A549 (cell line): ENCODE measurements at regions not wholly inside any gene's neighbourhood (a gene's known extent, or its start where the extent isn't known, plus 50 kb on each side); places are given as distances from the start of the nearest gene placed in this dataset.

Source experiments
- ATAC-seq, 2 experiments: fragments of 200-7000 bp in 1 of 2; fragments of >200 bp in 1 of 2; cut with Nextera tagmentation in 1 of 2; cut with Tn5 transposase in 1 of 2; 3 replicates each; pipeline versions ENCODE4 v1.8.0 to v1.9.1; 2018 to 2020; ENCODE audit warnings: mild to moderate bottlenecking in 1 of 2, moderate library complexity in 1 of 2
- CTCF ChIA-PET: fragments of 300-600 bp; sonication (Branson Sonifier 250); formaldehyde crosslinking; extraction: SDS; loops from one replicate; lab custom pipeline; 2021; ENCODE audit warnings: antibody characterized with exemption, inconsistent platforms; lab: Yijun Ruan, JAX
- POLR2A ChIA-PET: fragments of 350-600 bp; formaldehyde crosslinking; extraction: SDS; loops from one replicate; lab custom pipeline; 2021; ENCODE audit warnings: antibody characterized with exemption, inconsistent platforms; lab: Yijun Ruan, JAX
- DNase-seq, 2 experiments: peaks; one replicate each; pipeline versions ENCODE4 v3.0.0 to v3.0.0-alpha.2; 2011 to 2016; ENCODE audit warnings: low read depth in 1 of 2, low spot score in 1 of 2
- FAIRE-seq: peaks from 2 replicates; lab custom pipeline; 2011; peaks lifted over from hg19 to GRCh38; lab: Jason Lieb, UNC
- H3K27ac ChIP-seq, 2 experiments: fragments of >200 bp; sonication (Bioruptor Twin); formaldehyde crosslinking; 3 replicates each; pipeline ENCODE4 v1.5.1; 2016 to 2017
- H3K4me1 ChIP-seq: fragments of >200 bp; sonication (Bioruptor Twin); formaldehyde crosslinking; 3 replicates; pipeline ENCODE4 v1.6.1; 2016
- H3K4me2 ChIP-seq: fragments of >200 bp; sonication (Bioruptor Twin); formaldehyde crosslinking; 3 replicates; pipeline ENCODE4 v1.6.1; 2016
- H3K4me3 ChIP-seq: fragments of >200 bp; sonication (Bioruptor Twin); formaldehyde crosslinking; 3 replicates; pipeline ENCODE4 v1.5.1; 2016
- H3K9me3 ChIP-seq: fragments of >200 bp; sonication (Bioruptor Twin); formaldehyde crosslinking; 3 replicates; pipeline ENCODE4 v1.6.1; 2016
- BCL3 ChIP-seq: fragments of >200 bp; sonication (Bioruptor Twin); formaldehyde crosslinking; IDR thresholded peaks from 3 replicates; pipeline ENCODE4 v1.6.1; 2016
- CEBPB ChIP-seq, 2 experiments: fragments of >200 bp in 1 of 2; sonication (Bioruptor Twin) in 1 of 2; formaldehyde crosslinking in 1 of 2; IDR thresholded peaks; 2 replicates each; pipeline ENCODE4 v1.6.1; 2012 to 2016
- CHD2 ChIP-seq: fragments of 150-350 bp; IDR thresholded peaks from 2 replicates; pipeline ENCODE4 v1.6.1; 2014; ENCODE audit warnings: low read length; ENCODE audit not compliant: partially characterized antibody
- CHD4 ChIP-seq: fragments of 200-600 bp; sonication (generic); IDR thresholded peaks from 2 replicates; pipeline ENCODE4 v1.6.1; 2016; ENCODE audit warnings: antibody characterized with exemption, mild to moderate bottlenecking, borderline replicate concordance
- CTCF ChIP-seq: fragments of >200 bp; sonication (Bioruptor Twin); formaldehyde crosslinking; IDR thresholded peaks from 3 replicates; pipeline ENCODE4 v1.5.1; 2016
- E2F6 ChIP-seq: IDR thresholded peaks from 2 replicates; pipeline ENCODE4 v1.6.1; 2012; ENCODE audit warnings: low read depth, borderline replicate concordance
- ELK1 ChIP-seq: fragments of 150-350 bp; IDR thresholded peaks from 2 replicates; pipeline ENCODE4 v1.6.1; 2014; ENCODE audit warnings: low read depth, mild to moderate bottlenecking, low read length
- ESRRA ChIP-seq: fragments of 150-350 bp; IDR thresholded peaks from 2 replicates; pipeline ENCODE4 v1.6.1; 2014; ENCODE audit warnings: mild to moderate bottlenecking, low read length, borderline replicate concordance
- FOSL2 ChIP-seq, 2 experiments: fragments of 450-650 bp in 1 of 2; fragments of >200 bp in 1 of 2; sonication (Bioruptor Twin) in 1 of 2; formaldehyde crosslinking; IDR thresholded peaks; 2 replicates each; pipeline versions ENCODE4 v1.5.0 to v1.6.1; 2016 to 2020; ENCODE audit warnings: mild to moderate bottlenecking in 1 of 2, moderate library complexity in 1 of 2
- HDAC2 ChIP-seq: fragments of 200-600 bp; sonication (generic); IDR thresholded peaks from 2 replicates; pipeline ENCODE4 v1.6.1; 2016
- HEYL ChIP-seq: fragments of 250-450 bp; sonication (Bioruptor Pico); IDR thresholded peaks from 2 replicates; pipeline ENCODE4 v1.8.0; 2021; ENCODE audit warnings: mild to moderate bottlenecking, moderate library complexity
- HOXA7 ChIP-seq: fragments of 250-450 bp; sonication (Bioruptor Pico); IDR thresholded peaks from 2 replicates; pipeline ENCODE4 v1.5.0; 2020; ENCODE audit warnings: mild to moderate bottlenecking, moderate library complexity
- HOXB13 ChIP-seq: fragments of 250-450 bp; sonication (Bioruptor Pico); IDR thresholded peaks from 2 replicates; pipeline ENCODE4 v1.5.0; 2020; ENCODE audit warnings: low read depth, mild to moderate bottlenecking, moderate library complexity
- JUN ChIP-seq, 2 experiments: fragments of >200 bp; sonication (Bioruptor Twin); formaldehyde crosslinking; IDR thresholded peaks; 2 replicates in 1 of 2; 3 replicates in 1 of 2; pipeline ENCODE4 v1.6.1; 2016 to 2017
- JUNB ChIP-seq: fragments of >200 bp; sonication (Bioruptor Twin); formaldehyde crosslinking; IDR thresholded peaks from 2 replicates; pipeline ENCODE4 v1.6.1; 2016
- MAX ChIP-seq: IDR thresholded peaks from 2 replicates; pipeline ENCODE4 v1.6.1; 2012
- MAZ ChIP-seq: fragments of 150-350 bp; IDR thresholded peaks from 2 replicates; pipeline ENCODE4 v1.6.1; 2014; ENCODE audit warnings: antibody characterized with exemption, low read depth, low read length, borderline replicate concordance
- MYC ChIP-seq: IDR thresholded peaks from 2 replicates; pipeline ENCODE4 v1.6.1; 2012; ENCODE audit warnings: mild to moderate bottlenecking, inconsistent platforms, low read length, improper control_type of control experiment, borderline replicate concordance
- NR3C1 ChIP-seq: fragments of >200 bp; sonication (Bioruptor Twin); formaldehyde crosslinking; IDR thresholded peaks from 3 replicates; pipeline ENCODE4 v1.6.1; 2017
- PHF8 ChIP-seq: fragments of 200-600 bp; sonication (generic); IDR thresholded peaks from 2 replicates; pipeline ENCODE4 v1.6.1; 2016; ENCODE audit warnings: low read depth, mild to moderate bottlenecking, antibody characterized with exemption, moderate library complexity, borderline replicate concordance
- POLR2A ChIP-seq: IDR thresholded peaks from 2 replicates; pipeline ENCODE4 v1.6.1; 2012; ENCODE audit warnings: mild to moderate bottlenecking, low read length
- POLR2AphosphoS2 ChIP-seq: conservative IDR thresholded peaks from 2 replicates; pipeline ENCODE4 v1.6.1; 2012; ENCODE audit warnings: low read length, improper control_type of control experiment, inconsistent platforms
- RARB ChIP-seq: fragments of 250-450 bp; sonication (Bioruptor Pico); IDR thresholded peaks from 2 replicates; pipeline ENCODE4 v1.8.0; 2021; ENCODE audit warnings: mild to moderate bottlenecking, moderate library complexity
- RFX5 ChIP-seq: fragments of 450-650 bp; IDR thresholded peaks from 2 replicates; pipeline ENCODE4 v1.7.1; 2014; ENCODE audit warnings: antibody characterized with exemption, mild to moderate bottlenecking, moderate library complexity
- SREBF2 ChIP-seq: fragments of 450-650 bp; IDR thresholded peaks from 2 replicates; pipeline ENCODE4 v1.6.1; 2014; ENCODE audit warnings: mild to moderate bottlenecking, moderate library complexity
- TFCP2L1 ChIP-seq: fragments of 250-450 bp; sonication (Bioruptor Pico); IDR thresholded peaks from 2 replicates; pipeline ENCODE4 v1.5.0; 2021; ENCODE audit warnings: mild to moderate bottlenecking
- USF2 ChIP-seq: fragments of 450-650 bp; IDR thresholded peaks from 2 replicates; pipeline ENCODE4 v1.6.1; 2014; ENCODE audit warnings: antibody characterized with exemption
- ZC3H11A ChIP-seq: fragments of 450-650 bp; IDR thresholded peaks from 2 replicates; pipeline ENCODE4 v1.6.1; 2014; ENCODE audit warnings: antibody characterized with exemption, mild to moderate bottlenecking
- WGBS: methylation state at CpG from one replicate; pipeline ENCODE4 v1.1.6; 2017; ENCODE audit errors: missing lambda C conversion rate; 5-methylcytosine and 5-hydroxymethylcytosine counted together

- CTCF ChIA-PET: interaction anchor here (1.2 kb wide), 1 partner anchor 83 kb away, joined by 3 read pairs; no protein-coding TSS in a partner anchor
- TF ChIP-seq POLR2AphosphoS2 (no peak), CHD2 (no peak), HDAC2 (no peak)
- ATAC-seq (no peak), FAIRE-seq (no peak), DNase-seq (no peak)
- Histone ChIP-seq H3K9me3 (no peaks in the 10 kb centered on the region), H3K4me2 (no peak overlapping the region), H3K4me3 (no peak overlapping the region), H3K27ac (no peak overlapping the region), H3K4me1 (no peaks in the 10 kb centered on the region)
- POLR2A ChIA-PET: no interaction called here
- 64% methylated on average over 4 of the region's 4 CpGs for WGBS
These were observed 233.5 kb upstream of the E2F8 start for GRCh38 chr11:19474211-19474610.

- CTCF ChIA-PET: no interaction called here
- Histone ChIP-seq H3K4me1 (no peaks in the 10 kb centered on the region), H3K9me3 (no peaks in the 10 kb centered on the region)
- no peak for ATAC-seq
- TF ChIP-seq NR3C1 (no peak), BCL3 (no peak), SREBF2 (no peak), ESRRA (no peak), MAX (no peak), JUN (IDR thresholded peaks at IDR 0.05) (no peak), POLR2A (no peak), ELK1 (no peak)
- TF ChIP-seq, all 56 proteins: peak for 0
- no peak overlapping the region for H3K4me3 ChIP-seq
- no peak for DNase-seq
- no peak overlapping the region for H3K4me2 ChIP-seq
- POLR2A ChIA-PET: no interaction called here
- FAIRE-seq: no peak
- no peak overlapping the region for H3K27ac ChIP-seq
- 85% methylated on average over 3 of the region's 3 CpGs for WGBS
These were observed 231.9 kb upstream of the E2F8 start for GRCh38 chr11:19472679-19473078.

- no peak overlapping the region for H3K4me2 ChIP-seq
- TF ChIP-seq USF2 (no peak), HOXA7 (CRISPR knock-in tag) (no peak), E2F6 (no peak), MYC (no peak), CTCF (no peak), FOSL2 (IDR thresholded peaks at IDR 0.05) (no peak), FOSL2 (CRISPR knock-in tag; IDR thresholded peaks at IDR 0.05) (no peak), CEBPB (IDR thresholded peaks at IDR 0.05) (no peak), PHF8 (no peak), CHD4 (no peak), POLR2AphosphoS2 (no peak), TFCP2L1 (CRISPR knock-in tag) (no peak), HEYL (CRISPR knock-in tag) (no peak), JUNB (no peak), HOXB13 (CRISPR knock-in tag) (no peak), RARB (CRISPR knock-in tag) (no peak), MAZ (no peak), POLR2A (no peak), ESRRA (no peak), ZC3H11A (no peak), RFX5 (no peak)
- 48% methylated on average over 2 of the region's 2 CpGs for WGBS
- ChIA-PET POLR2A (no interaction called here), CTCF (no interaction called here)
- no peak overlapping the region for H3K27ac ChIP-seq
- no peak for FAIRE-seq
- no peaks in the 10 kb centered on the region for H3K9me3 ChIP-seq
- DNase-seq: no peak
- H3K4me3 ChIP-seq: no peak overlapping the region
- H3K4me1 ChIP-seq: no peaks in the 10 kb centered on the region
- ATAC-seq: no peak
These were observed 227.2 kb upstream of the E2F8 start for GRCh38 chr11:19467904-19468303.
